ENCODE measurements at regions not wholly inside any gene's neighbourhood (a gene's known extent, or its start where the extent isn't known, plus 50 kb on each side); places are given as distances from the start of the nearest gene placed in this dataset.
"Not testable (repeated sequence)": the region's sequence is repeated elsewhere in the genome, so short reads cannot be mapped to it uniquely, and the experiment has no call there.

DNA sequence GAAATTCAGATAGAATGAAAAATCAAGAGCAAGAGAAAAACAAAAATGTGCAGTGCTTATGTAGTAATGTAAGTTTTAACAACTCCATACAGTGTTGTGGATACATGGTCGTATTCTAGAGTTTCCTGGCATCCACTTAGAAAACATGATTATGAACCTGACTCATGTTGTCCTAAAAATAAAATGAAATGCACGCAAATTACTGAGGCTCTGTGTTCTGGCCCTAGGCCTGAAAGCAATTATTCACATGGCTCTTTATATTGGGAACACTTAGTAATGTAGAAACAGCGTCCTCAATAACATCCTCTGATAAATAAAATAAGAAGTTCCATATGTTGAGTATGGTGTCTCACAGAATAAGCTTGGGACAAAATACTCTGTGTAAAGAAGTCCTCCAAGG, 200.2 kb upstream of the SEMA3E start:
- Mint-ChIP-seq H3K36me3 (no peaks in the 10 kb centered on the region), H3K9me3 (peaks cover 13% of the 10 kb centered on the region), H3K27me3 (ENCODE audit: low read depth) (no peaks in the 10 kb centered on the region), H3K4me3 (no peak overlapping the region), H3K27ac (no peak overlapping the region), H3K4me1 (peaks cover 23% of the 10 kb centered on the region)
- DNase-seq (ENCODE audit: low spot score in 2 of 2, unreplicated experiment in 2 of 2) = no peak
- TF ChIP-seq CTCF (IDR thresholded peaks at IDR 0.05; ENCODE audit: unreplicated experiment) = no peak

GRCh38 chr7:83842894-83843293, 194.0 kb upstream of the SEMA3E start:
- H3K27ac Mint-ChIP-seq = no peak overlapping the region
- no peaks in the 10 kb centered on the region for H3K27me3 Mint-ChIP-seq (ENCODE audit: low read depth)
- H3K36me3 Mint-ChIP-seq = no peaks in the 10 kb centered on the region
- DNase-seq (ENCODE audit: low spot score in 2 of 2, unreplicated experiment in 2 of 2) = no peak
- no peak overlapping the region for H3K4me3 Mint-ChIP-seq
- peaks cover 13% of the 10 kb centered on the region for H3K9me3 Mint-ChIP-seq
- peaks cover 1% of the 10 kb centered on the region for H3K4me1 Mint-ChIP-seq
- no peak for TF ChIP-seq CTCF (IDR thresholded peaks at IDR 0.05; ENCODE audit: unreplicated experiment)

- H3K9me3 Mint-ChIP-seq = no peaks in the 10 kb centered on the region
- H3K4me1 Mint-ChIP-seq = peaks cover 6% of the 10 kb centered on the region
- TF ChIP-seq CTCF (IDR thresholded peaks at IDR 0.05; ENCODE audit: unreplicated experiment) = no peak
- H3K4me3 Mint-ChIP-seq = no peak overlapping the region
- no peaks in the 10 kb centered on the region for H3K27me3 Mint-ChIP-seq (ENCODE audit: low read depth)
- no peak overlapping the region for H3K27ac Mint-ChIP-seq
- no peaks in the 10 kb centered on the region for H3K36me3 Mint-ChIP-seq
- no peak for DNase-seq (ENCODE audit: low spot score in 2 of 2, unreplicated experiment in 2 of 2)
These were observed 188.7 kb upstream of the SEMA3E start for GRCh38 chr7:83837683-83838082.

DNA sequence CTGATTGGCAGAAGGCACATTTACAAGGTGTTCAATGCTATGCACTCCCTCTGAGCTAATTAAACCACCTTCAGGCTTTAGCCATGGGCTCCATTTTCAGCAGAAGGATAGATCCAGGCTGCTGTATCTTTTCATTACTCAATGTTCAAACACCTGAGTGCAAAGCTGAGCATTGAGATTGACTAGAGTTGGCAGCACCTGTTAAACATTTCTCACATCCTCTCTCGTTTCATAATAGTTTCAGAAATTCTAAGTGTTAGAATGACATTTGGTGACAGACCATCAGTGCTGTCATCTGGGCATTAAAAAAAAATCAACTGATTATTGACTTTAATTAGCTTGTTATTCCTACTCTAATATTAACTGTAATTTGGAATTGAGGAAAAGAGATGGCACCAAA, 187.1 kb upstream of the SEMA3E start:
- H3K4me3 Mint-ChIP-seq = no peak overlapping the region
- no peaks in the 10 kb centered on the region for H3K36me3 Mint-ChIP-seq
- no peak for TF ChIP-seq CTCF (IDR thresholded peaks at IDR 0.05; ENCODE audit: unreplicated experiment)
- H3K27me3 Mint-ChIP-seq (ENCODE audit: low read depth) = no peaks in the 10 kb centered on the region
- H3K4me1 Mint-ChIP-seq = peaks cover 6% of the 10 kb centered on the region
- no peak overlapping the region for H3K27ac Mint-ChIP-seq
- DNase-seq (ENCODE audit: low spot score in 2 of 2, unreplicated experiment in 2 of 2) = no peak
- no peaks in the 10 kb centered on the region for H3K9me3 Mint-ChIP-seq

DNA sequence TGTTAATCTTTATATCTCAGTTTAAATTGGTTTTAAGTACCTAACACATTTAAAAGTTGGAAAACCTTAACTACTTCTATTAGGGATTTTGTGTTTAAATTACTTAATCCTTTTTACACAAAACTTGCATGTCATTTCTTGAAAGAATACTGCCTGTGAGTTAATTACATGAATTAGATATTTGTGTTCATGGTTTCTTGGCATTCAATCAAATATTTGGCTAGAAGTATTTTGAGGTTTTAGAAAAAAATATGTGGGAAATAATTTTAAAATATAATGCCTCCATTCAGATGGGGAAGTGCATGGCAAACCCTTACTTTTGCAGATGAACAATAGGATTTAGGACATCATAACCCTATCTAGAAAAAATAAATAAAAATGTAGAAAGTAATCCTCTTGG, 186.5 kb upstream of the SEMA3E start:
- no peaks in the 10 kb centered on the region for H3K36me3 Mint-ChIP-seq
- DNase-seq (ENCODE audit: low spot score in 2 of 2, unreplicated experiment in 2 of 2) = no peak
- H3K27ac Mint-ChIP-seq = no peak overlapping the region
- TF ChIP-seq CTCF (IDR thresholded peaks at IDR 0.05; ENCODE audit: unreplicated experiment) = no peak
- no peaks in the 10 kb centered on the region for H3K27me3 Mint-ChIP-seq (ENCODE audit: low read depth)
- H3K9me3 Mint-ChIP-seq = no peaks in the 10 kb centered on the region
- H3K4me3 Mint-ChIP-seq = no peak overlapping the region
- peaks cover 6% of the 10 kb centered on the region for H3K4me1 Mint-ChIP-seq

GRCh38 chr7:83833721-83834120, 184.8 kb upstream of the SEMA3E start:
- DNase-seq (ENCODE audit: low spot score in 2 of 2, unreplicated experiment in 2 of 2); H3K4me3 Mint-ChIP-seq; H3K36me3 Mint-ChIP-seq; H3K4me1 Mint-ChIP-seq; H3K27ac Mint-ChIP-seq; H3K9me3 Mint-ChIP-seq; H3K27me3 Mint-ChIP-seq (ENCODE audit: low read depth): not testable (repeated sequence)
